Fibroblast of the aortic adventitia (primary cell): ENCODE measurements at regions not wholly inside any gene's neighbourhood (a gene's known extent, or its start where the extent isn't known, plus 50 kb on each side); places are given as distances from the start of the nearest gene placed in this dataset.

Experiments
- DNase-seq: peaks from one replicate; pipeline ENCODE4 v3.0.0-alpha.2; 2010; ENCODE audit warnings: low read depth
- H3K4me3 ChIP-seq: 2 replicates; pipeline ENCODE4 v1.5.1; 2011; ENCODE audit warnings: low read depth, mild to moderate bottlenecking, control low read depth, low read length, moderate library complexity
- CTCF ChIP-seq: IDR thresholded peaks from 2 replicates; pipeline ENCODE4 v1.5.1; 2011; ENCODE audit warnings: mild to moderate bottlenecking, low read length, control low read depth, inconsistent platforms; ENCODE audit not compliant: insufficient read depth

GRCh38 chr5:116358015-116358523 is 216.6 kb downstream of the SEMA6A start:
- no peak for TF ChIP-seq CTCF
- no peak overlapping the region for H3K4me3 ChIP-seq
- DNase-seq = no peak

GRCh38 chr5:116355819-116356601 is 218.6 kb downstream of the SEMA6A start:
- H3K4me3 ChIP-seq = no peak overlapping the region
- no peak for TF ChIP-seq CTCF
- DNase-seq = no peak

GRCh38 chr5:116354699-116355098 is 219.9 kb downstream of the SEMA6A start:
- H3K4me3 ChIP-seq = no peak overlapping the region
- no peak for TF ChIP-seq CTCF
- DNase-seq = no peak

- no peak overlapping the region for H3K4me3 ChIP-seq
- no peak for DNase-seq
- TF ChIP-seq CTCF = no peak
These were observed 227.0 kb downstream of the SEMA6A start for GRCh38 chr5:116347657-116348056.

- no peak for TF ChIP-seq CTCF
- H3K4me3 ChIP-seq = no peak overlapping the region
These were observed 230.7 kb downstream of the SEMA6A start for GRCh38 chr5:116343961-116344360.

More at GRCh38 chr5:116343961-116344360, 230.7 kb downstream of the SEMA6A start:
- no peak for DNase-seq
